ENCODE measurements at regions not wholly inside any gene's neighbourhood (a gene's known extent, or its start where the extent isn't known, plus 50 kb on each side); places are given as distances from the start of the nearest gene placed in this dataset.
A peak's percentile ranks its signal among the peaks of the same experiment; 100 is the strongest.
"Not testable (repeated sequence)": the region's sequence is repeated elsewhere in the genome, so short reads cannot be mapped to it uniquely, and the experiment has no call there.

DNA sequence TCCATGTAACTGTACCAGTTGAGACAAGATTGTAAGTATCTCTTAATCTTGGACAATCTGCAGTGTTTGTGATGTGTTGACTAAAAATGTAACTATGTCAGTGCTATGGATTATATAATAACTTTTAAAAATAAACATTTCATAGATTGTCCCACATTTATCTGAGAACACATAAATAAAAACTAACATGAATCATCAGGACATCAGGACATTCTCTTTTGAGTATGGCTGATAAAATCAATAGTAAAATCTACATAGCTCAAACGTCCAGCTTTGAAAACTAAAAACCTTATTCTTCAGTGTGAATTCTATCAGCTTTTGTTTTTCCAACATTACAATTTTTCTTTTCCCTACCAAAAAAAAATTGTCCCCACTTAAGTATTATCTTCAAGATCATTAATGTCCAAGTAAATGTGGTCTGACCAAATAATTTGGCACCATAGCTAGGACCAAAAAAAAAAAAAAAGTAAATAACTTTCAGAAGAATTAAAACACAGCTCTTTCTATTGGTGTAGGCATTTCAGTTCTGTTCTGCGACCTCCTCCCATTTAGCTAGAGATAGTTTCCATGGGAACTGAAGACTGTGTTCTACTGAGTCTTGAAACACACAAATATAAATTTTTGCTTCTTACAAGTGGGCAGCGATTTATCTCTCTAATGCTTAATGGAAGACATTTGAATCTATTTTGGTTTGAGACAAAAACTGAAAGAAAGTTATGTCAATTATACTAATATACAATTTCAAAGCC, 123.0 kb upstream of the SGCE start:
- no peak overlapping the region for H3K4me3 Mint-ChIP-seq
- no peak for DNase-seq
- H3K36me3 Mint-ChIP-seq (ENCODE audit: low read depth) = no peaks in the 10 kb centered on the region
- peaks cover 3% of the 10 kb centered on the region for H3K27me3 Mint-ChIP-seq (ENCODE audit: low read depth, poor library complexity)
- no peak overlapping the region for H3K27ac Mint-ChIP-seq
- TF ChIP-seq, protein P1, sequence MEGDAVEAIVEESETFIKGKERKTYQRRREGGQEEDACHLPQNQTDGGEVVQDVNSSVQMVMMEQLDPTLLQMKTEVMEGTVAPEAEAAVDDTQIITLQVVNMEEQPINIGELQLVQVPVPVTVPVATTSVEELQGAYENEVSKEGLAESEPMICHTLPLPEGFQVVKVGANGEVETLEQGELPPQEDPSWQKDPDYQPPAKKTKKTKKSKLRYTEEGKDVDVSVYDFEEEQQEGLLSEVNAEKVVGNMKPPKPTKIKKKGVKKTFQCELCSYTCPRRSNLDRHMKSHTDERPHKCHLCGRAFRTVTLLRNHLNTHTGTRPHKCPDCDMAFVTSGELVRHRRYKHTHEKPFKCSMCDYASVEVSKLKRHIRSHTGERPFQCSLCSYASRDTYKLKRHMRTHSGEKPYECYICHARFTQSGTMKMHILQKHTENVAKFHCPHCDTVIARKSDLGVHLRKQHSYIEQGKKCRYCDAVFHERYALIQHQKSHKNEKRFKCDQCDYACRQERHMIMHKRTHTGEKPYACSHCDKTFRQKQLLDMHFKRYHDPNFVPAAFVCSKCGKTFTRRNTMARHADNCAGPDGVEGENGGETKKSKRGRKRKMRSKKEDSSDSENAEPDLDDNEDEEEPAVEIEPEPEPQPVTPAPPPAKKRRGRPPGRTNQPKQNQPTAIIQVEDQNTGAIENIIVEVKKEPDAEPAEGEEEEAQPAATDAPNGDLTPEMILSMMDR (IDR thresholded peaks at IDR 0.05) = no peak
- peaks cover 12% of the 10 kb centered on the region for H3K4me1 Mint-ChIP-seq
- H3K9me3 Mint-ChIP-seq = peaks cover 30% of the 10 kb centered on the region

DNA sequence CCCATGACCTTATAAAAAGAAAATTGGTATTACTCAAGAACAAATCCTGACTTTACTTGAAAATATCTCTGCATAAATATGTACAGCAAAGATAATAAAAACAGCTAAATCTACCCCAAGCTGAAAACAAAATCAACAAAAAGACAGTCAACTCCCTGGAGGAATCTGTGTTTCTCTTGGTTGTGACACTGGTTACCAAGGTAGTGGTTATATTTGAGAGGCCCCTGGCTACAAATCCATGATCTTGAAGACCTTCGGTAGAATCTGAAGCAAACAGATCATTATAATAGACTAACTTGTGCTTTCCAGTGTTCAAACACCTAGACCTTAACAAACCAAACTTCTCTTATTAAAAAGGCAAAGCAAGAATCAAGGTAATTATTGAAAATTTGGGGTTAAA, 123.9 kb upstream of the SGCE start:
- Mint-ChIP-seq H3K27ac (no peak overlapping the region), H3K4me3 (no peak overlapping the region), H3K36me3 (ENCODE audit: low read depth) (no peaks in the 10 kb centered on the region), H3K27me3 (ENCODE audit: low read depth, poor library complexity) (peaks cover 3% of the 10 kb centered on the region), H3K4me1 (peaks cover 12% of the 10 kb centered on the region), H3K9me3 (peaks cover 26% of the 10 kb centered on the region)
- TF ChIP-seq, protein P1 (IDR thresholded peaks at IDR 0.05) = no peak
- DNase-seq = no peak

- H3K36me3 Mint-ChIP-seq (ENCODE audit: low read depth) = no peaks in the 10 kb centered on the region
- TF ChIP-seq, protein P1 (IDR thresholded peaks at IDR 0.05) = no peak
- peak overlapping the region; percentile 77 for H3K27ac Mint-ChIP-seq
- H3K9me3 Mint-ChIP-seq = peaks cover 35% of the 10 kb centered on the region
- H3K4me1 Mint-ChIP-seq = peaks cover 12% of the 10 kb centered on the region
- peaks cover 3% of the 10 kb centered on the region for H3K27me3 Mint-ChIP-seq (ENCODE audit: low read depth, poor library complexity)
- no peak overlapping the region for H3K4me3 Mint-ChIP-seq
- no peak for DNase-seq
Measured at GRCh38 chr7:94781236-94781635, 125.3 kb upstream of the SGCE start.

DNA sequence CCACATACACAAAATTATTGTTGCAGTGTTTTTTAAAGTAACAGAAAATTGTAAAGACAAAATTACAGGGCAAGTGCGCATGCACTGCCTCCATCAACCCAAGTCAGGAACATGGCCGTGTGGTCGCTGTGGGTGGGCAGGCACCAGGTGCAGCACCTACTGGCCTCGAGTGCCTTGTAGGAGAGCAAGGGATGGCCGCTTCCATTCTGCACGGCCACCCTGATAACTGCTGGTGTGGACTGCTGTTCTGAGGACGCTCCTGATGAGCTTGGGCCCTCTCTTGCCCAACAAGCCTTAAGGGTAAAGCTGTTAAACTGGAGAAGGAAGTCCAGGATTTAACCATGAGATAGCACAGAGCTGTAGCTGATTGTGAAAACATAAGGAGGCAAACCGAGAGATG, 124.6 kb upstream of the PPP1R9A start:
- TF ChIP-seq, protein P1 (IDR thresholded peaks at IDR 0.05) = no peak
- Mint-ChIP-seq H3K9me3 (peaks cover 37% of the 10 kb centered on the region), H3K36me3 (ENCODE audit: low read depth) (no peaks in the 10 kb centered on the region), H3K27ac (no peak overlapping the region), H3K4me3 (no peak overlapping the region), H3K4me1 (peaks cover 12% of the 10 kb centered on the region), H3K27me3 (ENCODE audit: low read depth, poor library complexity) (peaks cover 3% of the 10 kb centered on the region)
- DNase-seq = no peak

DNA sequence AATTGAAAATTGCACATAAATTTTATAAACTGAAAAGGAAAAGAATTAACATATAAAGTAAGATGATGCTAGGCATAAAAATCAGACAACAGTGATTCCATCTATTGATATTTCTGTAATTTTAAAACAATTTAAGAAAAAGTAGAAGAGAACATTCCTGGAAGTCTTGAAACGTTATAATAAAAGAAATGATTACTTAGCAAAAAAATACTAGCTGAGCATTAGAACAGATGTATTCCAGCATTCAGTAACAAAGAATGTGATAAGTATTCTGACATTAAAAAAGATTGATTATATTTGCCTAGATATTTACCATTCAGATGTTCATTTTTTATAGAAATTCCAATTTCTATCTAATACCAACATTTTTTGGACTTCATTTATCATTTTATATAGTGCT, 120.1 kb upstream of the PPP1R9A start:
- Mint-ChIP-seq H3K9me3 (peaks cover 52% of the 10 kb centered on the region), H3K27ac (no peak overlapping the region), H3K36me3 (ENCODE audit: low read depth) (no peaks in the 10 kb centered on the region), H3K4me1 (no peaks in the 10 kb centered on the region), H3K27me3 (ENCODE audit: low read depth, poor library complexity) (no peaks in the 10 kb centered on the region), H3K4me3 (no peak overlapping the region)
- DNase-seq = no peak
- TF ChIP-seq, protein P1 (IDR thresholded peaks at IDR 0.05) = no peak

GRCh38 chr7:94788378-94788777, 119.0 kb upstream of the PPP1R9A start:
- not testable (repeated sequence) for H3K4me3 Mint-ChIP-seq; H3K4me1 Mint-ChIP-seq; H3K36me3 Mint-ChIP-seq (ENCODE audit: low read depth); H3K27me3 Mint-ChIP-seq (ENCODE audit: low read depth, poor library complexity); H3K27ac Mint-ChIP-seq; DNase-seq
- H3K9me3 Mint-ChIP-seq = peaks cover 48% of the 10 kb centered on the region

Measured in nephron progenitor cell (in vitro differentiated cells).